Keratinocyte (primary cell): ENCODE measurements at regions not wholly inside any gene's neighbourhood (a gene's known extent, or its start where the extent isn't known, plus 50 kb on each side); places are given as distances from the start of the nearest gene placed in this dataset.

ENCODE experiments used
- DNase-seq: peaks from one replicate; pipeline ENCODE4 v3.0.0-alpha.2; 2011; ENCODE audit warnings: low read depth, missing footprints, low spot score
- FAIRE-seq: peaks from 2 replicates; lab custom pipeline; 2011; peaks lifted over from hg19 to GRCh38; lab: Jason Lieb, UNC
- H2AFZ ChIP-seq: 2 replicates; pipeline ENCODE4 v1.6.0; 2012; ENCODE audit warnings: low read length, control low read depth, inconsistent platforms; ENCODE audit not compliant: control insufficient read depth
- H3K27ac ChIP-seq: 2 replicates; pipeline ENCODE4 v1.5.1; 2011; ENCODE audit warnings: low read length; ENCODE audit not compliant: control insufficient read depth, insufficient read depth
- H3K27me3 ChIP-seq: 3 replicates; pipeline ENCODE4 v1.6.0; 2011; ENCODE audit warnings: low read length; ENCODE audit not compliant: control insufficient read depth, insufficient read depth; ENCODE audit errors: extremely low read depth
- H3K36me3 ChIP-seq, 2 experiments: 2 replicates in 1 of 2; 3 replicates in 1 of 2; pipeline ENCODE4 v1.5.1; 2011; ENCODE audit warnings: low read length in 2 of 2, mild to moderate bottlenecking in 1 of 2; ENCODE audit not compliant: control insufficient read depth in 2 of 2, insufficient read depth in 2 of 2; ENCODE audit errors: extremely low read depth in 1 of 2
- H3K4me1 ChIP-seq: 3 replicates; pipeline ENCODE4 v1.5.1; 2011; ENCODE audit warnings: low read length; ENCODE audit not compliant: control insufficient read depth, insufficient read depth; ENCODE audit errors: extremely low read depth
- H3K4me2 ChIP-seq: 3 replicates; pipeline ENCODE4 v1.6.0; 2011; ENCODE audit warnings: low read depth, low read length; ENCODE audit not compliant: control insufficient read depth, insufficient read depth; ENCODE audit errors: extremely low read depth
- H3K4me3 ChIP-seq, 3 experiments: fragments of 200-600 bp in 1 of 3; sonication (generic) in 1 of 3; 2 replicates in 2 of 3; 3 replicates in 1 of 3; pipeline ENCODE4 v1.5.1; 2011 to 2016; ENCODE audit warnings: low read length in 3 of 3, mild to moderate bottlenecking in 3 of 3, control low read depth in 2 of 3, inconsistent platforms in 1 of 3, low read depth in 1 of 3, mixed read lengths in 1 of 3, mixed run types in 1 of 3, moderate library complexity in 1 of 3; ENCODE audit not compliant: control insufficient read depth in 2 of 3, insufficient read depth in 2 of 3; ENCODE audit errors: extremely low read depth in 1 of 3
- H3K79me2 ChIP-seq: 2 replicates; pipeline ENCODE4 v1.6.0; 2012; ENCODE audit warnings: low read length; ENCODE audit not compliant: control insufficient read depth, insufficient read depth
- H3K9ac ChIP-seq: 3 replicates; pipeline ENCODE4 v1.6.0; 2011; ENCODE audit warnings: low read length; ENCODE audit not compliant: control insufficient read depth, insufficient read depth; ENCODE audit errors: extremely low read depth
- H3K9me1 ChIP-seq: 3 replicates; pipeline ENCODE4 v1.6.0; 2011; ENCODE audit warnings: low read length; ENCODE audit not compliant: control insufficient read depth, insufficient read depth; ENCODE audit errors: extremely low read depth
- H3K9me3 ChIP-seq: 2 replicates; pipeline ENCODE4 v1.5.1; 2012; ENCODE audit warnings: low read depth, low read length; ENCODE audit not compliant: control insufficient read depth
- H4K20me1 ChIP-seq: 3 replicates; pipeline ENCODE4 v1.6.0; 2011; ENCODE audit warnings: low read length; ENCODE audit not compliant: control insufficient read depth, insufficient read depth; ENCODE audit errors: extremely low read depth
- CTCF ChIP-seq, 3 experiments: IDR thresholded peaks in 1 of 3; conservative IDR thresholded peaks in 1 of 3; optimal IDR thresholded peaks in 1 of 3; 2 replicates in 2 of 3; 3 replicates in 1 of 3; pipeline versions ENCODE3 to v1.5.1; 2011; ENCODE audit warnings: low read length in 3 of 3, mild to moderate bottlenecking in 3 of 3, moderate library complexity in 2 of 3, control low read depth in 1 of 3, inconsistent platforms in 1 of 3; ENCODE audit not compliant: insufficient read depth in 2 of 3; ENCODE audit errors: extremely low read depth in 1 of 3
- EZH2 ChIP-seq: IDR thresholded peaks from one replicate; pipeline ENCODE4 v1.6.1; 2012; ENCODE audit warnings: inconsistent platforms, mild to moderate bottlenecking, low read length, moderate library complexity
- dilution Hi-C: fragments of 300-500 bp; cut with MboI; formaldehyde crosslinking; loops from one replicate; pipeline ENCODE4 v1.7.0; 2020; ENCODE audit warnings: low sequenced_read_pairs; ENCODE audit not compliant: extremely low pct_ligation_motif_present

- no peak overlapping the region for H2AFZ ChIP-seq
- no peak overlapping the region for H3K4me2 ChIP-seq
- H3K27me3 ChIP-seq, result no peaks in the 10 kb centered on the region
- no peaks in the 10 kb centered on the region for H3K9me1 ChIP-seq
- H3K4me3 ChIP-seq, result no peak overlapping the region
- no peaks in the 10 kb centered on the region for H3K36me3 ChIP-seq
- H3K9me3 ChIP-seq, result no peaks in the 10 kb centered on the region
- dilution Hi-C loops, result no loop called here
- H4K20me1 ChIP-seq, result no peaks in the 10 kb centered on the region
- H3K27ac ChIP-seq, result no peak overlapping the region
- peaks cover 4% of the 10 kb centered on the region for H3K79me2 ChIP-seq
- H3K9ac ChIP-seq, result no peak overlapping the region
- TF ChIP-seq EZH2, result no peak
- no peak for TF ChIP-seq CTCF (optimal IDR thresholded peaks at IDR 0.05 in 1 of 3, IDR thresholded peaks at IDR 0.05 in 1 of 3, conservative IDR thresholded peaks at IDR 0.05 in 1 of 3; ENCODE audit: extremely low read depth in 1 of 3, insufficient read depth in 2 of 3, low read length in 3 of 3)
- FAIRE-seq (no peak), DNase-seq (no peak)
- H3K4me1 ChIP-seq, result no peaks in the 10 kb centered on the region
Observed at GRCh38 chr12:107525063-107525718, 160.4 kb upstream of the PWP1 start.

- Histone ChIP-seq H3K9ac (no peak overlapping the region), H4K20me1 (no peaks in the 10 kb centered on the region), H3K9me3 (no peaks in the 10 kb centered on the region), H3K36me3 (no peaks in the 10 kb centered on the region), H3K27me3 (no peaks in the 10 kb centered on the region), H2AFZ (no peak overlapping the region), H3K4me3 (no peak overlapping the region), H3K79me2 (peaks cover 4% of the 10 kb centered on the region), H3K4me1 (no peaks in the 10 kb centered on the region), H3K27ac (no peak overlapping the region), H3K9me1 (no peaks in the 10 kb centered on the region), H3K4me2 (no peak overlapping the region)
- dilution Hi-C loops, result no loop called here
- TF ChIP-seq CTCF (optimal IDR thresholded peaks at IDR 0.05 in 1 of 3, IDR thresholded peaks at IDR 0.05 in 1 of 3, conservative IDR thresholded peaks at IDR 0.05 in 1 of 3; ENCODE audit: extremely low read depth in 1 of 3, insufficient read depth in 2 of 3, low read length in 3 of 3) (no peak), EZH2 (no peak)
- DNase-seq (no peak), FAIRE-seq (no peak)
Observed at GRCh38 chr12:107525719-107526554, 159.7 kb upstream of the PWP1 start.
